ENCODE measurements at regions not wholly inside any gene's neighbourhood (a gene's known extent, or its start where the extent isn't known, plus 50 kb on each side); places are given as distances from the start of the nearest gene placed in this dataset.

GRCh38 chr1:193846411-193846810 is 660.0 kb upstream of the B3GALT2 start:
- Histone ChIP-seq H3K9ac (ENCODE audit: low read length) (no peak overlapping the region), H3K4me3 (replicated peaks in 1 of 2; ENCODE audit: low read depth in 1 of 2, low read length in 2 of 2) (no peak overlapping the region), H3K27me3 (ENCODE audit: insufficient read depth, low read length) (no peaks in the 10 kb centered on the region), H3K4me1 (ENCODE audit: control insufficient read depth in 1 of 2, insufficient read depth in 2 of 2, low read length in 2 of 2) (no peaks in the 10 kb centered on the region), H3K4me2 (ENCODE audit: low read length) (no peak overlapping the region), H3K9me2 (ENCODE audit: insufficient read depth) (no peaks in the 10 kb centered on the region), H4K20me1 (ENCODE audit: insufficient read depth) (no peaks in the 10 kb centered on the region), H3K79me2 (ENCODE audit: insufficient read depth, low read length) (no peaks in the 10 kb centered on the region), H3K9me3 (ENCODE audit: control insufficient read depth in 1 of 2, insufficient read depth in 1 of 2, low read depth in 1 of 2, low read length in 2 of 2) (no peaks in the 10 kb centered on the region), H2AFZ (ENCODE audit: low read depth, low read length, poor library complexity, severe bottlenecking) (no peak overlapping the region), H3K27ac (ENCODE audit: low read depth, low read length) (no peak overlapping the region), H3K36me3 (ENCODE audit: control insufficient read depth in 1 of 2, insufficient read depth in 2 of 2, low read length in 2 of 2) (no peaks in the 10 kb centered on the region)
- intact Hi-C loops (cut with micrococcal nuclease) = no loop called here
- no peak for ATAC-seq
- no TSS peak for BruUV-seq (replicated peaks)
- POLR2A ChIA-PET = no interaction called here
- CTCF ChIA-PET = no interaction called here
- no peak for DNase-seq (ENCODE audit: low read depth, low spot score)
- no peak for TF ChIP-seq CTCF (IDR thresholded peaks at IDR 0.05 in 2 of 3, conservative IDR thresholded peaks at IDR 0.05 in 1 of 3; ENCODE audit: borderline replicate concordance in 1 of 3, insufficient read depth in 1 of 3, low read depth in 2 of 3, low read length in 2 of 3)
- TF ChIP-seq ATF3 (IDR thresholded peaks at IDR 0.05) = no peak
- no peak for TF ChIP-seq ZFX (IDR thresholded peaks at IDR 0.05)
- no peak for TF ChIP-seq POLR2A (IDR thresholded peaks at IDR 0.05; ENCODE audit: borderline replicate concordance, extremely low read depth, insufficient read depth, insufficient read length)
- no peak for TF ChIP-seq JUND (IDR thresholded peaks at IDR 0.05)
- TF ChIP-seq SP1 (IDR thresholded peaks at IDR 0.05; ENCODE audit: low read depth) = no peak
- no peak for TF ChIP-seq CBX3 (IDR thresholded peaks at IDR 0.05; ENCODE audit: low read depth)
- no peak for TF ChIP-seq MAX (IDR thresholded peaks at IDR 0.05)
- no peak for TF ChIP-seq REST (IDR thresholded peaks at IDR 0.05; ENCODE audit: low read depth)
- no peak for TF ChIP-seq ELF1 (IDR thresholded peaks at IDR 0.05; ENCODE audit: borderline replicate concordance, low read depth)
- no peak for TF ChIP-seq SRF (IDR thresholded peaks at IDR 0.05; ENCODE audit: low read depth)
- TF ChIP-seq POLR2AphosphoS5 (IDR thresholded peaks at IDR 0.05; ENCODE audit: low read depth, low read length) = no peak
- no peak for TF ChIP-seq ZBTB33 (IDR thresholded peaks at IDR 0.05; ENCODE audit: extremely low read depth, insufficient replicate concordance, low read length)
- TF ChIP-seq TCF7L2 (IDR thresholded peaks at IDR 0.05; ENCODE audit: borderline replicate concordance, extremely low read depth, insufficient read depth, insufficient read length) = no peak
- TF ChIP-seq FOSL1 (IDR thresholded peaks at IDR 0.05; ENCODE audit: low read depth) = no peak
- RAD21 ChIA-PET (ENCODE audit: low non-redundant PET in 1 of 2, low total read pairs in 2 of 2, uncharacterized antibody in 2 of 2, unreplicated experiment in 2 of 2) = no interaction called here

All from HCT116 (cell line).